B cell (primary cell): ENCODE measurements at regions not wholly inside any gene's neighbourhood (a gene's known extent, or its start where the extent isn't known, plus 50 kb on each side); places are given as distances from the start of the nearest gene placed in this dataset.

Source experiments
- ATAC-seq: fragments of 200-7000 bp; cut with Tn5 transposase; one replicate; pipeline ENCODE4 v1.10.0; 2021; ENCODE audit warnings: low read depth, mild to moderate bottlenecking, moderate number of reproducible peaks, moderate library complexity
- CTCF ChIA-PET: fragments of 350-600 bp; sonication (Branson Sonifier 250); formaldehyde crosslinking; loops from one replicate; lab custom pipeline; 2021; ENCODE audit warnings: antibody characterized with exemption, inconsistent platforms; lab: Charles Lee
- POLR2A ChIA-PET: fragments of 350-600 bp; sonication (Branson Sonifier 250); formaldehyde crosslinking; loops from one replicate; lab custom pipeline; 2021; ENCODE audit warnings: antibody characterized with exemption; lab: Charles Lee
- DNase-seq: peaks from one replicate; pipeline ENCODE4 v3.0.0; 2013
- H2AFZ ChIP-seq: 2 replicates; pipeline ENCODE4 v1.6.1; 2012; ENCODE audit warnings: mild to moderate bottlenecking, low read depth, low read length; ENCODE audit not compliant: insufficient read depth, poor library complexity, severe bottlenecking
- H3K27ac ChIP-seq, 2 donors: 1 replicate in 1 of 2; 2 replicates in 1 of 2; pipeline ENCODE4 v1.5.1; 2012 to 2013; ENCODE audit warnings: low read length in 2 of 2, mild to moderate bottlenecking in 2 of 2, moderate library complexity in 1 of 2
- H3K27me3 ChIP-seq, 4 experiments: fragments of 200-600 bp in 1 of 4; sonication (generic) in 1 of 4; replicated peaks in 1 of 4; 1 replicate in 2 of 4; 2 replicates in 2 of 4; pipeline versions ENCODE4 v1.6.1 to v1.7.0; 2013 to 2016; ENCODE audit warnings: low read length in 3 of 4, mild to moderate bottlenecking in 2 of 4, mixed read lengths in 1 of 4, moderate library complexity in 1 of 4; ENCODE audit not compliant: insufficient read depth in 4 of 4, control insufficient read depth in 3 of 4; ENCODE audit errors: control extremely low read depth in 1 of 4
- H3K36me3 ChIP-seq, 2 experiments: replicated peaks in 1 of 2; 1 replicate in 1 of 2; 2 replicates in 1 of 2; pipeline versions ENCODE4 v1.6.1 to v1.7.1; 2013; ENCODE audit warnings: low read length in 1 of 2; ENCODE audit not compliant: insufficient read depth in 2 of 2, control insufficient read depth in 1 of 2; ENCODE audit errors: control extremely low read depth in 1 of 2, extremely low read depth in 1 of 2
- H3K4me1 ChIP-seq, 2 donors: fragments of 200-600 bp in 1 of 2; sonication (generic) in 1 of 2; 1 replicate in 1 of 2; 2 replicates in 1 of 2; pipeline versions ENCODE4 v1.5.1 to v1.6.1; 2013 to 2017; ENCODE audit warnings: low read length in 2 of 2; ENCODE audit not compliant: control insufficient read depth in 2 of 2, insufficient read depth in 2 of 2
- H3K4me2 ChIP-seq: replicated peaks from 2 replicates; pipeline ENCODE3; 2012; ENCODE audit warnings: mild to moderate bottlenecking, low read depth, low read length; ENCODE audit not compliant: poor library complexity, severe bottlenecking
- H3K4me3 ChIP-seq, 5 experiments: fragments of 200-600 bp in 1 of 5; sonication (generic) in 1 of 5; 1 replicate in 3 of 5; 2 replicates in 2 of 5; pipeline versions ENCODE4 v1.5.1 to v1.7.0; 2011 to 2016; ENCODE audit warnings: low read length in 4 of 5, mild to moderate bottlenecking in 4 of 5, low read depth in 2 of 5, control low read depth in 1 of 5, moderate library complexity in 1 of 5; ENCODE audit not compliant: insufficient read depth in 1 of 5; ENCODE audit errors: control extremely low read depth in 1 of 5, extremely low read depth in 1 of 5
- H3K79me2 ChIP-seq: fragments of 200-600 bp; sonication (generic); one replicate; pipeline ENCODE4 v1.6.0; 2016; ENCODE audit warnings: low read length; ENCODE audit not compliant: control insufficient read depth, insufficient read depth
- H3K9ac ChIP-seq: fragments of 200-600 bp; sonication (generic); 2 replicates; pipeline ENCODE4 v1.6.1; 2017; ENCODE audit warnings: mild to moderate bottlenecking, low read length, moderate library complexity
- H3K9me3 ChIP-seq, 3 donors: one replicate each; pipeline versions ENCODE4 v1.6.1 to v1.7.1; 2013; ENCODE audit warnings: low read length in 2 of 3; ENCODE audit not compliant: control insufficient read depth in 2 of 3, insufficient read depth in 1 of 3; ENCODE audit errors: control extremely low read depth in 1 of 3
- H4K20me1 ChIP-seq: 2 replicates; pipeline ENCODE4 v1.6.0; 2012; ENCODE audit warnings: mild to moderate bottlenecking, low read length; ENCODE audit not compliant: insufficient read depth, control insufficient read depth, poor library complexity, severe bottlenecking
- H3K27ac Mint-ChIP-seq: one replicate; pipeline ENCODE4 v1.8.0; 2021; ENCODE audit warnings: mixed read lengths
- H3K27me3 Mint-ChIP-seq: one replicate; pipeline ENCODE4 v1.8.0; 2021; ENCODE audit warnings: mixed read lengths
- H3K4me1 Mint-ChIP-seq: one replicate; pipeline ENCODE4 v1.8.0; 2021; ENCODE audit warnings: mixed read lengths
- H3K4me3 Mint-ChIP-seq: one replicate; pipeline ENCODE4 v1.8.0; 2021; ENCODE audit warnings: mixed read lengths
- H3K9me3 Mint-ChIP-seq: one replicate; pipeline ENCODE4 v1.8.0; 2022; ENCODE audit warnings: mixed read lengths; ENCODE audit not compliant: insufficient read depth
- CTCF ChIP-seq: fragments of 200-600 bp; IDR thresholded peaks from one replicate; pipeline ENCODE4 v1.8.0; 2022; ENCODE audit warnings: antibody characterized with exemption, mild to moderate bottlenecking
- EZH2 ChIP-seq: IDR thresholded peaks from 2 replicates; pipeline ENCODE4 v1.6.1; 2012; ENCODE audit warnings: borderline replicate concordance, low read depth, mild to moderate bottlenecking, moderate library complexity, low read length; ENCODE audit not compliant: insufficient read depth, poor library complexity, severe bottlenecking
- WGBS: methylation state at CpG from one replicate; pipeline ENCODE4 v1.1.5; 2013; ENCODE audit warnings: missing lambda C conversion rate; ENCODE audit not compliant: insufficient coverage; 5-methylcytosine and 5-hydroxymethylcytosine counted together
- intact Hi-C: fragments of 100-400 bp; cut with micrococcal nuclease; formaldehyde crosslinking; loops from one replicate; pipeline ENCODE4 v1.10.0; 2022

GRCh38 chr3:107294117-107294516 lies 83.1 kb upstream of the CCDC54 start:
- Histone ChIP-seq H3K4me3 (no peak overlapping the region), H3K4me1 (no peaks in the 10 kb centered on the region), H3K27me3 (no peaks in the 10 kb centered on the region), H3K4me2 (no peak overlapping the region), H3K27ac (no peak overlapping the region), H2AFZ (no peak overlapping the region), H3K9ac (no peak overlapping the region), H3K9me3 (peaks cover 0 to 4% (median 0%) of the 10 kb centered on the region in 3 donors), H3K79me2 (no peaks in the 10 kb centered on the region), H3K36me3 (no peaks in the 10 kb centered on the region), H4K20me1 (no peaks in the 10 kb centered on the region)
- Mint-ChIP-seq H3K4me1 (no peaks in the 10 kb centered on the region), H3K4me3 (no peak overlapping the region), H3K27ac (no peak overlapping the region), H3K27me3 (peaks cover 5% of the 10 kb centered on the region), H3K9me3 (peaks cover 2% of the 10 kb centered on the region)
- WGBS = no CpG with 5 or more reads among the region's 1 CpG
- CTCF ChIA-PET = no interaction called here
- DNase-seq = no peak
- TF ChIP-seq CTCF (no peak), EZH2 (no peak)
- ATAC-seq = no peak
- intact Hi-C loops = no loop called here
- POLR2A ChIA-PET = no interaction called here

GRCh38 chr3:107297597-107297996 lies 79.6 kb upstream of the CCDC54 start:
- ChIA-PET CTCF (no interaction called here), POLR2A (no interaction called here)
- H3K27ac ChIP-seq = no peak overlapping the region
- H3K79me2 ChIP-seq = no peaks in the 10 kb centered on the region
- Mint-ChIP-seq H3K4me3 (no peak overlapping the region), H3K4me1 (no peaks in the 10 kb centered on the region), H3K27me3 (no peaks in the 10 kb centered on the region), H3K27ac (no peak overlapping the region), H3K9me3 (no peaks in the 10 kb centered on the region)
- H3K9me3 ChIP-seq = no peaks in the 10 kb centered on the region
- no peaks in the 10 kb centered on the region for H3K4me1 ChIP-seq
- no peak overlapping the region for H2AFZ ChIP-seq
- no peaks in the 10 kb centered on the region for H3K27me3 ChIP-seq
- no peak for ATAC-seq
- no peaks in the 10 kb centered on the region for H4K20me1 ChIP-seq
- no peak overlapping the region for H3K4me3 ChIP-seq
- no peak overlapping the region for H3K4me2 ChIP-seq
- intact Hi-C loops = no loop called here
- H3K9ac ChIP-seq = no peak overlapping the region
- DNase-seq = no peak
- TF ChIP-seq EZH2 (no peak), CTCF (no peak)
- H3K36me3 ChIP-seq = no peaks in the 10 kb centered on the region
- WGBS = 100% methylated on average over 1 of the region's 3 CpGs
